HEK293 (cell line): ENCODE measurements at regions not wholly inside any gene's neighbourhood (a gene's known extent, or its start where the extent isn't known, plus 50 kb on each side); places are given as distances from the start of the nearest gene placed in this dataset.
"Not testable (repeated sequence)": the region's sequence is repeated elsewhere in the genome, so short reads cannot be mapped to it uniquely, and the experiment has no call there.

Experiments
- CTCF ChIA-PET: fragments of 350-600 bp; formaldehyde crosslinking; extraction: SDS; loops from one replicate; lab custom pipeline; 2021; ENCODE audit warnings: antibody characterized with exemption; lab: Yijun Ruan, JAX
- POLR2A ChIA-PET: fragments of 300-600 bp; formaldehyde crosslinking; extraction: SDS; loops from one replicate; lab custom pipeline; 2020; ENCODE audit warnings: antibody characterized with exemption, inconsistent platforms; lab: Yijun Ruan, JAX
- H3K27ac ChIP-seq: fragments of 200-500 bp; sonication (Bioruptor generic); 2 replicates; pipeline ENCODE4 v1.5.1; 2014; ENCODE audit warnings: low read depth, low read length, control low read depth, inconsistent platforms; ENCODE audit errors: extremely low read depth
- H3K36me3 ChIP-seq, 2 experiments: fragments of 200-500 bp in 1 of 2; sonication (Bioruptor generic) in 1 of 2; 1 replicate in 1 of 2; 2 replicates in 1 of 2; pipeline ENCODE4 v1.5.1; 2014 to 2017; ENCODE audit warnings: inconsistent platforms in 2 of 2, low read length in 2 of 2; ENCODE audit not compliant: control insufficient read depth in 2 of 2, insufficient read depth in 1 of 2
- H3K4me1 ChIP-seq: fragments of 200-500 bp; sonication (Bioruptor generic); 2 replicates; pipeline ENCODE4 v1.5.1; 2014; ENCODE audit warnings: mild to moderate bottlenecking, low read length, inconsistent platforms; ENCODE audit not compliant: control insufficient read depth, insufficient read depth
- H3K4me3 ChIP-seq: 2 replicates; pipeline ENCODE4 v1.5.1; 2011; ENCODE audit warnings: low read depth, mild to moderate bottlenecking, control low read depth, low read length, moderate library complexity
- H3K9me3 ChIP-seq: fragments of 200-500 bp; sonication (Bioruptor generic); 2 replicates; pipeline ENCODE4 v1.5.1; 2014; ENCODE audit warnings: low read depth, low read length, inconsistent platforms; ENCODE audit not compliant: control insufficient read depth, insufficient read depth
- HIC1 ChIP-seq: fragments of 450-650 bp; formaldehyde crosslinking; IDR thresholded peaks from 2 replicates; pipeline ENCODE4 v1.5.1; 2016; ENCODE audit warnings: missing biosample characterization, missing genetic modification characterization
- KLF10 ChIP-seq: fragments of 450-650 bp; IDR thresholded peaks from 2 replicates; pipeline ENCODE4 v1.5.1; 2018; ENCODE audit warnings: missing biosample characterization, mild to moderate bottlenecking, missing genetic modification characterization
- TRIM28 ChIP-seq: IDR thresholded peaks from 2 replicates; pipeline ENCODE4 v1.6.1; 2011; ENCODE audit warnings: low read length, control low read depth, borderline replicate concordance
- ZBTB11 ChIP-seq: fragments of 450-650 bp; formaldehyde crosslinking; conservative IDR thresholded peaks from 2 replicates; pipeline ENCODE4 v1.5.1; 2016; ENCODE audit warnings: low read depth, missing biosample characterization, missing genetic modification characterization
- ZBTB48 ChIP-seq: fragments of 450-650 bp; formaldehyde crosslinking; IDR thresholded peaks from 2 replicates; pipeline ENCODE4 v1.5.1; 2016; ENCODE audit warnings: missing biosample characterization, missing genetic modification characterization
- ZNF544 ChIP-seq: fragments of 450-650 bp; formaldehyde crosslinking; IDR thresholded peaks from 2 replicates; pipeline ENCODE4 v1.5.0; 2017; ENCODE audit warnings: missing biosample characterization, missing genetic modification characterization
- ZNF639 ChIP-seq: fragments of 450-650 bp; formaldehyde crosslinking; IDR thresholded peaks from 2 replicates; pipeline ENCODE4 v1.5.1; 2016; ENCODE audit warnings: missing biosample characterization, missing genetic modification characterization
- ZNF707 ChIP-seq: fragments of 450-650 bp; formaldehyde crosslinking; IDR thresholded peaks from 2 replicates; pipeline ENCODE4 v1.5.1; 2016; ENCODE audit warnings: missing biosample characterization, missing genetic modification characterization
- ZNF837 ChIP-seq: fragments of 450-650 bp; formaldehyde crosslinking; IDR thresholded peaks from 2 replicates; pipeline ENCODE4 v1.5.1; 2016; ENCODE audit warnings: missing biosample characterization, missing genetic modification characterization
- TF ChIP-seq, protein P1 (sequence below): fragments of 450-650 bp; formaldehyde crosslinking; IDR thresholded peaks from 2 replicates; pipeline ENCODE4; 2016; ENCODE audit warnings: missing biosample characterization, missing genetic modification characterization

DNA sequence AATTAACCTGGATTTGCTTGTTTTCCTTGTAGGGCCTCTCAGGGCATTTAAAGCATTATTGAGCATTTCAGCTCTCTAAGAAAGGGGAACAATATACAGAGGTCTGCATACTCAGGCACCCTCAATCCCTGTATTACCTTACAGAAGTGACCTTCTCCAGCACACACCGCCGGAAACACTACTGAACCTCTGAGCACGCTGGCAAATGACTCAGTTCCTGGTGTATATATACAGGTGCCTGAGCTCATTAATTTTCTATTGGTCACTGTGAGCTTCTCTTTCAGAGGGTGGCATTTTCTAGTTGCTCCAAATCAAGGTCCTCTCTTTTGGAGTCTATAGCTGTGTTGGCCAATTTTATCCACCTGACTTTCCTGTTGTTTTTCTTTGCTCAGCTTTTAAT, 85.2 kb upstream of the COPS8 start (continued):
- TF ChIP-seq ZNF639 (tag by site-specific recombination) (no peak), ZBTB11 (tag by site-specific recombination) (no peak), ZNF707 (no peak)

GRCh38 chr2:237005341-237005740, 80.3 kb upstream of the COPS8 start:
- H3K36me3 ChIP-seq, H3K4me1 ChIP-seq, H3K4me3 ChIP-seq, CTCF ChIA-PET, H3K27ac ChIP-seq, H3K9me3 ChIP-seq, POLR2A ChIA-PET: not testable (repeated sequence)

DNA sequence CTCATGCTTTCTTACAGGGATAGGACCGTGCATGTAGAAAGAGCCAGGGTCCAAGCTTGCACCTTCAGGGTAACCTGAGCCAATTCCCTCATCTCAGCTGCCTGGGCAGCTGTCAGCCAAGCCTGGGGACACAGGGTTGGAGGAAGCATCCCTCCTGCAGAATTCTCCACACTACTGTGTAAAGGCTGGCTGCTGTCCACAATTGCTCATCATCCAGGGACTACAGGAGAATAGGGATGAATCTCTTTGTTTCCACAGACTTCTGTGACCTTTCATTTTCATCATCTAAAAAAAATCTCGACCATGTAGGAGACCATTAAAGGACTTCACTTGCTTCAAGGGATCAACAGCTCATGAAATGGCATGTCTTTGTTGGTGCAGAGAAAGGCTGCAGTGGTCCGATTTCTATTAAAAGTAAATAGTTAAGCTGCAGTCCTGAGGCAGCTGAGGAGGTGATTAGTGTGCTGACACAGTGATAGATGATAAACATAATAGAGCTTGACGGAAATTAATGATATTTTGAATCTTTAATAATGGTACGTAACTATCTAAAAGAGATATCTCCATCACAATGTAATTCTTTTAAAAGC, 74.4 kb upstream of the COPS8 start:
- H3K4me3 ChIP-seq = no peak overlapping the region
- H3K27ac ChIP-seq = no peak overlapping the region
- ChIA-PET CTCF (interaction anchor here (0.6 kb wide), 2 partner anchors 500 to 691 kb away, joined by 3 to 6 read pairs; no protein-coding TSS in a partner anchor), POLR2A (no interaction called here)
- TF ChIP-seq TRIM28 = no peak
- TF ChIP-seq ZBTB48 (tag by site-specific recombination) = no peak
- TF ChIP-seq, protein P1, sequence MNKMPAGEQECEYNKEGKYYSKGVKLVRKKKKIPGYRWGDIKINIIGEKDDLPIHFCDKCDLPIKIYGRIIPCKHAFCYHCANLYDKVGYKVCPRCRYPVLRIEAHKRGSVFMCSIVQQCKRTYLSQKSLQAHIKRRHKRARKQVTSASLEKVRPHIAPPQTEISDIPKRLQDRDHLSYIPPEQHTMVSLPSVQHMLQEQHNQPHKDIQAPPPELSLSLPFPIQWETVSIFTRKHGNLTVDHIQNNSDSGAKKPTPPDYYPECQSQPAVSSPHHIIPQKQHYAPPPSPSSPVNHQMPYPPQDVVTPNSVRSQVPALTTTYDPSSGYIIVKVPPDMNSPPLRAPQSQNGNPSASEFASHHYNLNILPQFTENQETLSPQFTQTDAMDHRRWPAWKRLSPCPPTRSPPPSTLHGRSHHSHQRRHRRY = no peak
- TF ChIP-seq ZNF837 (tag by site-specific recombination) = no peak
- TF ChIP-seq HIC1 (tag by site-specific recombination) = no peak
- TF ChIP-seq KLF10 (tag by site-specific recombination) = no peak
- H3K4me1 ChIP-seq = no peaks in the 10 kb centered on the region
- no peaks in the 10 kb centered on the region for H3K36me3 ChIP-seq
- H3K9me3 ChIP-seq = no peaks in the 10 kb centered on the region

DNA sequence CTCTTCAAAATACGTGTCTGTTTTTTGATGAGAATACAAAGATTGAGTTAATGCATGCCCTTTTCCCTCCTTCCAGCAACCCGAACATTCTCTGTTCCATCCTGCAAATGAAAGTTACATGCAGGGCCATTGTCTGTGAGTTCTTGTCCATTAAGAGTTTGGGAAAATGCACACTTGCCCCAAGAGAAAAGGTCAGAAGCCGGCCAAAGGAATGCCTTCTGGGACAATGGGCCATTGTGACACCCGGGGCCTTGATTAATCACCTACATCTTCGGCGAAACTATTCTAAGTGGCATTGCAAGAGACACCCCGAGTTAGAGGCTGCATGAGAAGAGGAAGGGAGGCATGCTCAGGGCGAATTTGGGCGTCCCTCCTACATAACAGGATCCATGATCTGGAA, 73.7 kb upstream of the COPS8 start:
- CTCF ChIA-PET = interaction anchor here (0.6 kb wide), 1 partner anchor 692 kb away, joined by 3 read pairs; no protein-coding TSS in a partner anchor

More for the DNA sequence above, 73.7 kb upstream of the COPS8 start:
- POLR2A ChIA-PET = no interaction called here
- no peak for TF ChIP-seq ZNF544 (tag by site-specific recombination)
- TF ChIP-seq KLF10 (tag by site-specific recombination) = no peak
- no peaks in the 10 kb centered on the region for H3K4me1 ChIP-seq
- H3K4me3 ChIP-seq = no peak overlapping the region
- H3K27ac ChIP-seq = no peak overlapping the region
- H3K9me3 ChIP-seq = no peaks in the 10 kb centered on the region
- no peaks in the 10 kb centered on the region for H3K36me3 ChIP-seq
